HEK293 (cell line): ENCODE measurements at regions not wholly inside any gene's neighbourhood (a gene's known extent, or its start where the extent isn't known, plus 50 kb on each side); places are given as distances from the start of the nearest gene placed in this dataset.
A peak's percentile ranks its signal among the peaks of the same experiment; 100 is the strongest.

Source experiments
- CTCF ChIA-PET: fragments of 350-600 bp; formaldehyde crosslinking; extraction: SDS; loops from one replicate; lab custom pipeline; 2021; ENCODE audit warnings: antibody characterized with exemption; lab: Yijun Ruan, JAX
- POLR2A ChIA-PET: fragments of 300-600 bp; formaldehyde crosslinking; extraction: SDS; loops from one replicate; lab custom pipeline; 2020; ENCODE audit warnings: antibody characterized with exemption, inconsistent platforms; lab: Yijun Ruan, JAX
- H3K27ac ChIP-seq: fragments of 200-500 bp; sonication (Bioruptor generic); 2 replicates; pipeline ENCODE4 v1.5.1; 2014; ENCODE audit warnings: low read depth, low read length, control low read depth, inconsistent platforms; ENCODE audit errors: extremely low read depth
- H3K36me3 ChIP-seq, 2 experiments: fragments of 200-500 bp in 1 of 2; sonication (Bioruptor generic) in 1 of 2; 1 replicate in 1 of 2; 2 replicates in 1 of 2; pipeline ENCODE4 v1.5.1; 2014 to 2017; ENCODE audit warnings: inconsistent platforms in 2 of 2, low read length in 2 of 2; ENCODE audit not compliant: control insufficient read depth in 2 of 2, insufficient read depth in 1 of 2
- H3K4me1 ChIP-seq: fragments of 200-500 bp; sonication (Bioruptor generic); 2 replicates; pipeline ENCODE4 v1.5.1; 2014; ENCODE audit warnings: mild to moderate bottlenecking, low read length, inconsistent platforms; ENCODE audit not compliant: control insufficient read depth, insufficient read depth
- H3K4me3 ChIP-seq: 2 replicates; pipeline ENCODE4 v1.5.1; 2011; ENCODE audit warnings: low read depth, mild to moderate bottlenecking, control low read depth, low read length, moderate library complexity
- H3K9me3 ChIP-seq: fragments of 200-500 bp; sonication (Bioruptor generic); 2 replicates; pipeline ENCODE4 v1.5.1; 2014; ENCODE audit warnings: low read depth, low read length, inconsistent platforms; ENCODE audit not compliant: control insufficient read depth, insufficient read depth
- GLI2 ChIP-seq: fragments of 450-650 bp; formaldehyde crosslinking; IDR thresholded peaks from 2 replicates; pipeline ENCODE4; 2017; ENCODE audit warnings: missing biosample characterization, missing genetic modification characterization, low read depth, borderline replicate concordance
- KLF8 ChIP-seq: fragments of 450-650 bp; formaldehyde crosslinking; IDR thresholded peaks from 2 replicates; pipeline ENCODE4 v1.5.1; 2016; ENCODE audit warnings: missing biosample characterization, missing genetic modification characterization
- SCRT2 ChIP-seq: fragments of 450-650 bp; formaldehyde crosslinking; IDR thresholded peaks from 2 replicates; pipeline ENCODE4 v1.5.1; 2016; ENCODE audit warnings: missing biosample characterization, missing genetic modification characterization
- WT1 ChIP-seq: fragments of 450-650 bp; formaldehyde crosslinking; IDR thresholded peaks from 2 replicates; pipeline ENCODE4 v1.5.1; 2016; ENCODE audit warnings: missing biosample characterization, missing genetic modification characterization
- YY2 ChIP-seq: fragments of 450-650 bp; formaldehyde crosslinking; IDR thresholded peaks from 2 replicates; pipeline ENCODE4 v1.5.1; 2016; ENCODE audit warnings: missing biosample characterization, missing genetic modification characterization
- ZIC2 ChIP-seq: fragments of 450-650 bp; formaldehyde crosslinking; IDR thresholded peaks from 2 replicates; pipeline ENCODE4 v1.5.1; 2016; ENCODE audit warnings: missing biosample characterization, missing genetic modification characterization
- ZNF112 ChIP-seq: fragments of 450-650 bp; formaldehyde crosslinking; IDR thresholded peaks from 2 replicates; pipeline ENCODE4 v1.5.0; 2017; ENCODE audit warnings: missing biosample characterization, missing genetic modification characterization
- ZNF155 ChIP-seq: fragments of 450-650 bp; formaldehyde crosslinking; IDR thresholded peaks from 2 replicates; pipeline ENCODE4 v1.5.1; 2016; ENCODE audit warnings: missing biosample characterization, missing genetic modification characterization
- ZNF169 ChIP-seq: fragments of 450-650 bp; formaldehyde crosslinking; IDR thresholded peaks from 2 replicates; pipeline ENCODE4 v1.5.1; 2016; ENCODE audit warnings: missing biosample characterization, missing genetic modification characterization
- ZNF37A ChIP-seq: fragments of 450-650 bp; IDR thresholded peaks from 2 replicates; pipeline ENCODE4 v1.5.1; 2018; ENCODE audit warnings: missing biosample characterization, missing genetic modification characterization
- ZNF404 ChIP-seq: fragments of 450-650 bp; formaldehyde crosslinking; IDR thresholded peaks from 2 replicates; pipeline ENCODE4 v1.5.1; 2017; ENCODE audit warnings: missing biosample characterization, missing genetic modification characterization
- ZNF416 ChIP-seq: fragments of 450-650 bp; formaldehyde crosslinking; IDR thresholded peaks from 2 replicates; pipeline ENCODE4 v1.5.1; 2016; ENCODE audit warnings: missing biosample characterization, missing genetic modification characterization
- ZNF529 ChIP-seq: fragments of 450-650 bp; formaldehyde crosslinking; IDR thresholded peaks from 2 replicates; pipeline ENCODE4 v1.5.1; 2017; ENCODE audit warnings: missing genetic modification characterization, missing biosample characterization; ENCODE audit not compliant: insufficient replicate concordance
- ZNF561 ChIP-seq: fragments of 450-650 bp; IDR thresholded peaks from 2 replicates; pipeline ENCODE4 v1.5.1; 2018; ENCODE audit warnings: missing biosample characterization, missing genetic modification characterization, borderline replicate concordance
- ZNF571 ChIP-seq: fragments of 450-650 bp; formaldehyde crosslinking; IDR thresholded peaks from 2 replicates; pipeline ENCODE4 v1.5.0; 2017; ENCODE audit warnings: missing biosample characterization, missing genetic modification characterization
- ZNF654 ChIP-seq: fragments of 450-650 bp; formaldehyde crosslinking; IDR thresholded peaks from 2 replicates; pipeline ENCODE4 v1.5.1; 2016; ENCODE audit warnings: low read depth, missing biosample characterization, missing genetic modification characterization
- ZNF660 ChIP-seq: fragments of 450-650 bp; IDR thresholded peaks from 2 replicates; pipeline ENCODE4 v1.5.1; 2018; ENCODE audit warnings: missing biosample characterization, mild to moderate bottlenecking, missing genetic modification characterization
- TF ChIP-seq, protein P1 (sequence below): fragments of 450-650 bp; formaldehyde crosslinking; conservative IDR thresholded peaks from 2 replicates; pipeline ENCODE4 v1.5.1; 2016; ENCODE audit warnings: low read depth, missing biosample characterization, missing genetic modification characterization
- TF ChIP-seq, protein P2 (sequence below): fragments of 450-650 bp; formaldehyde crosslinking; IDR thresholded peaks from 2 replicates; pipeline ENCODE4 v1.5.1; 2016; ENCODE audit warnings: missing biosample characterization, missing genetic modification characterization, borderline replicate concordance
- TF ChIP-seq, protein P3 (sequence below): fragments of 450-650 bp; formaldehyde crosslinking; IDR thresholded peaks from 2 replicates; pipeline ENCODE4 v1.5.1; 2016; ENCODE audit warnings: missing biosample characterization, missing genetic modification characterization
- TF ChIP-seq, protein P4 (sequence below): fragments of 450-650 bp; formaldehyde crosslinking; IDR thresholded peaks from 2 replicates; pipeline ENCODE4 v1.5.1; 2016; ENCODE audit warnings: missing biosample characterization, missing genetic modification characterization
- TF ChIP-seq, protein P5 (sequence below): fragments of 450-650 bp; formaldehyde crosslinking; IDR thresholded peaks from 2 replicates; pipeline ENCODE4 v1.5.1; 2016; ENCODE audit warnings: missing biosample characterization, missing genetic modification characterization
- TF ChIP-seq, protein P6 (sequence below): fragments of 450-650 bp; formaldehyde crosslinking; IDR thresholded peaks from 2 replicates; pipeline ENCODE4 v1.5.1; 2016; ENCODE audit warnings: missing biosample characterization, missing genetic modification characterization

DNA sequence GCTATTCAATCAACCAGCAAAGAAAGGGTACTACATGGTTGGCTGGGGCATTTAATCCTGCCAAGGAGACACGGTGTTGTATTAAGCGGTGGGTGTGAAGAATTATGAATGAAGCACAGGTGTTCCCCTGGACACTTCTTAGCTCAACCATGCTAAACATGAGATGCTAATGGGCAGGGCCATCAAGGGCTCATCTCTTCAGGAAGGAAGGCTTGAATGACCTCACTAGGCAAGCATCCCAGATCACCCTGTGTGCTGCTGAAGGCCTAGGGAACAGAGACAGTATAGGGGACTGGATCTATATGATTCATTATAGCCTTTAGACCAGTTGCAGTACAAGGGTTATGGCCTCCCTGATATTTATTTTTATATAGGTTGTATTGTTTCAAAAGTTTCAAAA is 221.3 kb upstream of the SLCO3A1 start:
- CTCF ChIA-PET, result interaction anchor here (0.7 kb wide), 1 partner anchor 220 kb away, joined by 3 read pairs; no protein-coding TSS in a partner anchor
- H3K9me3 ChIP-seq, result no peaks in the 10 kb centered on the region

DNA sequence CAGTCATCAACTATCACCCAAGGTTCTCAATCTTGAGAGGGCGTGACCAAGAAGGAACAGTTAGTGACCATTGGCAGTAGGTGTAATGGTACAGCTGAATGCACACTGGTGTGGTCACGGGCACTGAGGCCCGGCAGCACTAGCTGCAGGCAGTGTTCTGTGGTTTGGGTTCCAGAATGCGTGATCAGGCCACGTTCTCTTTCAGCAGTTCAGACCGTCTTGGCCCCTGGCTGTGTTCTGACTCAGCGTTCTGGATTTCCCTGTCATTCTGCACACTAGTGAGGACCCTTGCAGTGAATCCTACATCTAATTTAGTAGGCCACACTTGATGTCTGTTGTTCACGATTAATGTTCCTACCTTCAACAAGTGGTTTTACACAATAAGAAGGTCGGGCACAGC is 220.5 kb upstream of the SLCO3A1 start:
- no peaks in the 10 kb centered on the region for H3K36me3 ChIP-seq
- H3K4me1 ChIP-seq, result no peaks in the 10 kb centered on the region
- H3K9me3 ChIP-seq, result no peaks in the 10 kb centered on the region
- CTCF ChIA-PET, result interaction anchor here (0.7 kb wide), 1 partner anchor 219 kb away, joined by 3 read pairs; no protein-coding TSS in a partner anchor
- no peak overlapping the region for H3K4me3 ChIP-seq
- POLR2A ChIA-PET, result no interaction called here
- TF ChIP-seq ZIC2 (tag by site-specific recombination), result no peak
- no peak for TF ChIP-seq ZNF416 (tag by site-specific recombination)
- TF ChIP-seq, protein P1, sequence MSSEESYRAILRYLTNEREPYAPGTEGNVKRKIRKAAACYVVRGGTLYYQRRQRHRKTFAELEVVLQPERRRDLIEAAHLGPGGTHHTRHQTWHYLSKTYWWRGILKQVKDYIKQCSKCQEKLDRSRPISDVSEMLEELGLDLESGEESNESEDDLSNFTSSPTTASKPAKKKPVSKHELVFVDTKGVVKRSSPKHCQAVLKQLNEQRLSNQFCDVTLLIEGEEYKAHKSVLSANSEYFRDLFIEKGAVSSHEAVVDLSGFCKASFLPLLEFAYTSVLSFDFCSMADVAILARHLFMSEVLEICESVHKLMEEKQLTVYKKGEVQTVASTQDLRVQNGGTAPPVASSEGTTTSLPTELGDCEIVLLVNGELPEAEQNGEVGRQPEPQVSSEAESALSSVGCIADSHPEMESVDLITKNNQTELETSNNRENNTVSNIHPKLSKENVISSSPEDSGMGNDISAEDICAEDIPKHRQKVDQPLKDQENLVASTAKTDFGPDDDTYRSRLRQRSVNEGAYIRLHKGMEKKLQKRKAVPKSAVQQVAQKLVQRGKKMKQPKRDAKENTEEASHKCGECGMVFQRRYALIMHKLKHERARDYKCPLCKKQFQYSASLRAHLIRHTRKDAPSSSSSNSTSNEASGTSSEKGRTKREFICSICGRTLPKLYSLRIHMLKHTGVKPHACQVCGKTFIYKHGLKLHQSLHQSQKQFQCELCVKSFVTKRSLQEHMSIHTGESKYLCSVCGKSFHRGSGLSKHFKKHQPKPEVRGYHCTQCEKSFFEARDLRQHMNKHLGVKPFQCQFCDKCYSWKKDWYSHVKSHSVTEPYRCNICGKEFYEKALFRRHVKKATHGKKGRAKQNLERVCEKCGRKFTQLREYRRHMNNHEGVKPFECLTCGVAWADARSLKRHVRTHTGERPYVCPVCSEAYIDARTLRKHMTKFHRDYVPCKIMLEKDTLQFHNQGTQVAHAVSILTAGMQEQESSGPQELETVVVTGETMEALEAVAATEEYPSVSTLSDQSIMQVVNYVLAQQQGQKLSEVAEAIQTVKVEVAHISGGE (tag by site-specific recombination), result no peak
- TF ChIP-seq YY2 (tag by site-specific recombination), result no peak
- 0 out of 2 replicates have a peak, but pooled peaks have one; percentile 12 for TF ChIP-seq SCRT2 (tag by site-specific recombination)
- TF ChIP-seq ZNF37A (tag by site-specific recombination), result no peak
- no peak for TF ChIP-seq ZNF529 (tag by site-specific recombination)
- H3K27ac ChIP-seq, result no peak overlapping the region

More for the DNA sequence above, 221.3 kb upstream of the SLCO3A1 start:
- Histone ChIP-seq H3K36me3 (no peaks in the 10 kb centered on the region), H3K4me3 (no peak overlapping the region), H3K27ac (no peak overlapping the region), H3K4me1 (no peaks in the 10 kb centered on the region)
- TF ChIP-seq, protein P2, sequence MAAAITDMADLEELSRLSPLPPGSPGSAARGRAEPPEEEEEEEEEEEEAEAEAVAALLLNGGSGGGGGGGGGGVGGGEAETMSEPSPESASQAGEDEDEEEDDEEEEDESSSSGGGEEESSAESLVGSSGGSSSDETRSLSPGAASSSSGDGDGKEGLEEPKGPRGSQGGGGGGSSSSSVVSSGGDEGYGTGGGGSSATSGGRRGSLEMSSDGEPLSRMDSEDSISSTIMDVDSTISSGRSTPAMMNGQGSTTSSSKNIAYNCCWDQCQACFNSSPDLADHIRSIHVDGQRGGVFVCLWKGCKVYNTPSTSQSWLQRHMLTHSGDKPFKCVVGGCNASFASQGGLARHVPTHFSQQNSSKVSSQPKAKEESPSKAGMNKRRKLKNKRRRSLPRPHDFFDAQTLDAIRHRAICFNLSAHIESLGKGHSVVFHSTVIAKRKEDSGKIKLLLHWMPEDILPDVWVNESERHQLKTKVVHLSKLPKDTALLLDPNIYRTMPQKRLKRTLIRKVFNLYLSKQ (tag by site-specific recombination), result no peak
- TF ChIP-seq ZNF654 (tag by site-specific recombination), result no peak
- TF ChIP-seq, protein P3, sequence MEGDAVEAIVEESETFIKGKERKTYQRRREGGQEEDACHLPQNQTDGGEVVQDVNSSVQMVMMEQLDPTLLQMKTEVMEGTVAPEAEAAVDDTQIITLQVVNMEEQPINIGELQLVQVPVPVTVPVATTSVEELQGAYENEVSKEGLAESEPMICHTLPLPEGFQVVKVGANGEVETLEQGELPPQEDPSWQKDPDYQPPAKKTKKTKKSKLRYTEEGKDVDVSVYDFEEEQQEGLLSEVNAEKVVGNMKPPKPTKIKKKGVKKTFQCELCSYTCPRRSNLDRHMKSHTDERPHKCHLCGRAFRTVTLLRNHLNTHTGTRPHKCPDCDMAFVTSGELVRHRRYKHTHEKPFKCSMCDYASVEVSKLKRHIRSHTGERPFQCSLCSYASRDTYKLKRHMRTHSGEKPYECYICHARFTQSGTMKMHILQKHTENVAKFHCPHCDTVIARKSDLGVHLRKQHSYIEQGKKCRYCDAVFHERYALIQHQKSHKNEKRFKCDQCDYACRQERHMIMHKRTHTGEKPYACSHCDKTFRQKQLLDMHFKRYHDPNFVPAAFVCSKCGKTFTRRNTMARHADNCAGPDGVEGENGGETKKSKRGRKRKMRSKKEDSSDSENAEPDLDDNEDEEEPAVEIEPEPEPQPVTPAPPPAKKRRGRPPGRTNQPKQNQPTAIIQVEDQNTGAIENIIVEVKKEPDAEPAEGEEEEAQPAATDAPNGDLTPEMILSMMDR (tag by site-specific recombination), result no peak
- no peak for TF ChIP-seq YY2 (tag by site-specific recombination)
- TF ChIP-seq, protein P4, sequence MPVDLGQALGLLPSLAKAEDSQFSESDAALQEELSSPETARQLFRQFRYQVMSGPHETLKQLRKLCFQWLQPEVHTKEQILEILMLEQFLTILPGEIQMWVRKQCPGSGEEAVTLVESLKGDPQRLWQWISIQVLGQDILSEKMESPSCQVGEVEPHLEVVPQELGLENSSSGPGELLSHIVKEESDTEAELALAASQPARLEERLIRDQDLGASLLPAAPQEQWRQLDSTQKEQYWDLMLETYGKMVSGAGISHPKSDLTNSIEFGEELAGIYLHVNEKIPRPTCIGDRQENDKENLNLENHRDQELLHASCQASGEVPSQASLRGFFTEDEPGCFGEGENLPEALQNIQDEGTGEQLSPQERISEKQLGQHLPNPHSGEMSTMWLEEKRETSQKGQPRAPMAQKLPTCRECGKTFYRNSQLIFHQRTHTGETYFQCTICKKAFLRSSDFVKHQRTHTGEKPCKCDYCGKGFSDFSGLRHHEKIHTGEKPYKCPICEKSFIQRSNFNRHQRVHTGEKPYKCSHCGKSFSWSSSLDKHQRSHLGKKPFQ (tag by site-specific recombination), result no peak
- TF ChIP-seq KLF8 (tag by site-specific recombination), result no peak
- TF ChIP-seq, protein P5, sequence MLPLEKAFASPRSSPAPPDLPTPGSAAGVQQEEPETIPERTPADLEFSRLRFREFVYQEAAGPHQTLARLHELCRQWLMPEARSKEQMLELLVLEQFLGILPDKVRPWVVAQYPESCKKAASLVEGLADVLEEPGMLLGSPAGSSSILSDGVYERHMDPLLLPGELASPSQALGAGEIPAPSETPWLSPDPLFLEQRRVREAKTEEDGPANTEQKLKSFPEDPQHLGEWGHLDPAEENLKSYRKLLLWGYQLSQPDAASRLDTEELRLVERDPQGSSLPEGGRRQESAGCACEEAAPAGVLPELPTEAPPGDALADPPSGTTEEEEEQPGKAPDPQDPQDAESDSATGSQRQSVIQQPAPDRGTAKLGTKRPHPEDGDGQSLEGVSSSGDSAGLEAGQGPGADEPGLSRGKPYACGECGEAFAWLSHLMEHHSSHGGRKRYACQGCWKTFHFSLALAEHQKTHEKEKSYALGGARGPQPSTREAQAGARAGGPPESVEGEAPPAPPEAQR (tag by site-specific recombination), result no peak
- TF ChIP-seq ZNF561, result no peak
- TF ChIP-seq, protein P6, sequence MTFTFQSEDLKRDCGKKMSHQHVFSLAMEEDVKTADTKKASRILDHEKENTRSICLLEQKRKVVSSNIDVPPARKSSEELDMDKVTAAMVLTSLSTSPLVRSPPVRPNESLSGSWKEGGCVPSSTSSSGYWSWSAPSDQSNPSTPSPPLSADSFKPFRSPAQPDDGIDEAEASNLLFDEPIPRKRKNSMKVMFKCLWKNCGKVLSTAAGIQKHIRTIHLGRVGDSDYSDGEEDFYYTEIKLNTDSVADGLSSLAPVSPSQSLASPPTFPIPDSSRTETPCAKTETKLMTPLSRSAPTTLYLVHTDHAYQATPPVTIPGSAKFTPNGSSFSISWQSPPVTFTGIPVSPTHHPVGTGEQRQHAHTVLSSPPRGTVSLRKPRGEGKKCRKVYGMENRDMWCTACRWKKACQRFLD, result no peak
- TF ChIP-seq ZNF169, result no peak
- no peak for TF ChIP-seq ZNF404
- no peak for TF ChIP-seq ZNF112 (tag by site-specific recombination)
- TF ChIP-seq ZNF155 (tag by site-specific recombination), result no peak
- no peak for TF ChIP-seq GLI2 (tag by site-specific recombination)
- no peak for TF ChIP-seq WT1 (tag by site-specific recombination)
- no peak for TF ChIP-seq ZNF571 (tag by site-specific recombination)
- no peak for TF ChIP-seq ZNF660 (tag by site-specific recombination)
- POLR2A ChIA-PET, result no interaction called here
